HL-60/S4 treated with phorbol 12-myristate 13-acetate at 8.2 ng/mL for 4 days and 3 days (cell line): ENCODE measurements at regions not wholly inside any gene's neighbourhood (a gene's known extent, or its start where the extent isn't known, plus 50 kb on each side); places are given as distances from the start of the nearest gene placed in this dataset.
"Not testable (repeated sequence)": the region's sequence is repeated elsewhere in the genome, so short reads cannot be mapped to it uniquely, and the experiment has no call there.

Experiments
- in situ Hi-C: fragments of 300-500 bp; cut with MboI; formaldehyde crosslinking; loops from 2 replicates; pipeline ENCODE4 v1.15.0; 2022; ENCODE audit warnings: low sequenced_read_pairs

GRCh38 chr18:76613053-76613754 is 118.2 kb upstream of the ZNF516 start:
- in situ Hi-C loops = no loop called here

GRCh38 chr18:76611750-76612045 is 116.7 kb upstream of the ZNF516 start:
- in situ Hi-C loops = not testable (repeated sequence)

GRCh38 chr18:76610933-76611749 is 116.1 kb upstream of the ZNF516 start:
- in situ Hi-C loops = no loop called here

- in situ Hi-C loops = no loop called here
Observed at GRCh38 chr18:76610012-76610411, 115.0 kb upstream of the ZNF516 start.

GRCh38 chr18:76605341-76605929 is 110.4 kb upstream of the ZNF516 start:
- in situ Hi-C loops = no loop called here

GRCh38 chr18:76604935-76605240 is 109.8 kb upstream of the ZNF516 start:
- in situ Hi-C loops = no loop called here

- in situ Hi-C loops = no loop called here
Observed at GRCh38 chr18:76604108-76604934, 109.3 kb upstream of the ZNF516 start.

GRCh38 chr18:76602191-76602590 is 107.1 kb upstream of the ZNF516 start:
- in situ Hi-C loops = no loop called here

- in situ Hi-C loops = not testable (repeated sequence)
Observed at GRCh38 chr18:76600076-76600475, 105.0 kb upstream of the ZNF516 start.

GRCh38 chr18:76594966-76595365 is 99.9 kb upstream of the ZNF516 start:
- in situ Hi-C loops = no loop called here

- in situ Hi-C loops = no loop called here
Observed at GRCh38 chr18:76593843-76594242, 98.8 kb upstream of the ZNF516 start.

- in situ Hi-C loops = no loop called here
Observed at GRCh38 chr18:76592981-76593381, 97.9 kb upstream of the ZNF516 start.

- in situ Hi-C loops = no loop called here
Observed at GRCh38 chr18:76592096-76592495, 97.1 kb upstream of the ZNF516 start.

GRCh38 chr18:76589866-76590265 is 94.8 kb upstream of the ZNF516 start:
- in situ Hi-C loops = no loop called here

GRCh38 chr18:76589316-76589715 is 94.3 kb upstream of the ZNF516 start:
- in situ Hi-C loops = no loop called here

GRCh38 chr18:76588601-76589226 is 93.7 kb upstream of the ZNF516 start:
- in situ Hi-C loops = no loop called here

GRCh38 chr18:76587879-76588271 is 92.8 kb upstream of the ZNF516 start:
- in situ Hi-C loops = no loop called here

GRCh38 chr18:76587147-76587878 is 92.3 kb upstream of the ZNF516 start:
- in situ Hi-C loops = no loop called here

- in situ Hi-C loops = no loop called here
Observed at GRCh38 chr18:76584414-76585310, 89.6 kb upstream of the ZNF516 start.
